ENCODE measurements at regions not wholly inside any gene's neighbourhood (a gene's known extent, or its start where the extent isn't known, plus 50 kb on each side); places are given as distances from the start of the nearest gene placed in this dataset.

DNA sequence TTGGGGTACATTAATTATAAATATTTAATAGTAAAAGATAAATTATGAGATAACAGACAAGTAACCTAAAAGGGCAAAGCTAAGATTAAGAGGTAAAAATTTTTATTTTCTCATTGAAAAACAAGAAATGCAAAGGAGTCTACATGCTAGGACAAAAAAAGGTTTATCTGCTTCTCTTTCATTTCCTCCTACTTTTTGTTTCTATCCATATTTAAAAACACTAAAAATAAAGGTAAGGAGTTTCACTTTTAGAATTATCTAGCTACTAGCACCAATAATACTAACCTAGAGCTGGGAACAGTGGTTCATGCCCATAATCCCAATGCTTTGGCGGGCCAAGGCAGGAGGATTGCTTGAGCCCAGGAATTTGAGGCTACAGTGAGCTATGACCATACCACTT, 1551.7 kb upstream of the SLC39A10 start:
- FAIRE-seq (no peak), DNase-seq (ENCODE audit: low read depth, low spot score) (no peak)
- TF ChIP-seq EZH2 (IDR thresholded peaks at IDR 0.05; ENCODE audit: borderline replicate concordance, low read depth, low read length, severe bottlenecking) (no peak), JUN (IDR thresholded peaks at IDR 0.05; ENCODE audit: borderline replicate concordance, insufficient read depth, insufficient read length, low read depth) (no peak), FOS (IDR thresholded peaks at IDR 0.05; ENCODE audit: borderline replicate concordance, insufficient read depth, low read length) (no peak), POLR2A (IDR thresholded peaks at IDR 0.05; ENCODE audit: low read depth, low read length) (no peak), POLR2AphosphoS5 (IDR thresholded peaks at IDR 0.05; ENCODE audit: insufficient read depth, low read depth, low read length) (no peak), GATA2 (IDR thresholded peaks at IDR 0.05; ENCODE audit: insufficient read depth, insufficient read length, low read depth, low read length) (no peak), MYC (IDR thresholded peaks at IDR 0.05; ENCODE audit: low read depth, low read length) (no peak)
- TF ChIP-seq, protein P1, sequence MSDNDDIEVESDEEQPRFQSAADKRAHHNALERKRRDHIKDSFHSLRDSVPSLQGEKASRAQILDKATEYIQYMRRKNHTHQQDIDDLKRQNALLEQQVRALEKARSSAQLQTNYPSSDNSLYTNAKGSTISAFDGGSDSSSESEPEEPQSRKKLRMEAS (IDR thresholded peaks at IDR 0.05; ENCODE audit: insufficient read depth, insufficient read length), result no peak
- TF ChIP-seq, protein P2, sequence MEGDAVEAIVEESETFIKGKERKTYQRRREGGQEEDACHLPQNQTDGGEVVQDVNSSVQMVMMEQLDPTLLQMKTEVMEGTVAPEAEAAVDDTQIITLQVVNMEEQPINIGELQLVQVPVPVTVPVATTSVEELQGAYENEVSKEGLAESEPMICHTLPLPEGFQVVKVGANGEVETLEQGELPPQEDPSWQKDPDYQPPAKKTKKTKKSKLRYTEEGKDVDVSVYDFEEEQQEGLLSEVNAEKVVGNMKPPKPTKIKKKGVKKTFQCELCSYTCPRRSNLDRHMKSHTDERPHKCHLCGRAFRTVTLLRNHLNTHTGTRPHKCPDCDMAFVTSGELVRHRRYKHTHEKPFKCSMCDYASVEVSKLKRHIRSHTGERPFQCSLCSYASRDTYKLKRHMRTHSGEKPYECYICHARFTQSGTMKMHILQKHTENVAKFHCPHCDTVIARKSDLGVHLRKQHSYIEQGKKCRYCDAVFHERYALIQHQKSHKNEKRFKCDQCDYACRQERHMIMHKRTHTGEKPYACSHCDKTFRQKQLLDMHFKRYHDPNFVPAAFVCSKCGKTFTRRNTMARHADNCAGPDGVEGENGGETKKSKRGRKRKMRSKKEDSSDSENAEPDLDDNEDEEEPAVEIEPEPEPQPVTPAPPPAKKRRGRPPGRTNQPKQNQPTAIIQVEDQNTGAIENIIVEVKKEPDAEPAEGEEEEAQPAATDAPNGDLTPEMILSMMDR (IDR thresholded peaks at IDR 0.05; ENCODE audit: extremely low read depth in 1 of 2, insufficient read depth in 1 of 2, low read depth in 1 of 2, low read length in 2 of 2), result no peak
- ChIA-PET CTCF (no interaction called here), POLR2A (no interaction called here)
- no peaks in the 10 kb centered on the region for H3K4me1 ChIP-seq (ENCODE audit: control insufficient read depth, extremely low read depth, insufficient read depth, low read length)
- no TSS peak for BruUV-seq (replicated peaks)
- H3K4me3 ChIP-seq (replicated peaks in 1 of 3; ENCODE audit: insufficient read depth in 1 of 3, low read depth in 1 of 3, low read length in 3 of 3), result no peak overlapping the region
- H3K4me2 ChIP-seq (ENCODE audit: insufficient read depth, low read length), result no peak overlapping the region
- H3K9me1 ChIP-seq (replicated peaks; ENCODE audit: control insufficient read depth, extremely low read depth, insufficient read depth, low read length), result no peaks in the 10 kb centered on the region
- H3K9me3 ChIP-seq (replicated peaks; ENCODE audit: control insufficient read depth, insufficient read depth, low read length), result no peaks in the 10 kb centered on the region
- intact Hi-C loops (cut with micrococcal nuclease), result no loop called here
- H2AFZ ChIP-seq (ENCODE audit: low read depth, low read length), result no peak overlapping the region
- H3K27ac ChIP-seq (ENCODE audit: insufficient read depth, low read depth, low read length), result no peak overlapping the region
- no peak overlapping the region for H3K9ac ChIP-seq (replicated peaks; ENCODE audit: extremely low read depth, insufficient read depth, low read length)
- dilution Hi-C loops (cut with MboI; ENCODE audit: extremely low pct_ligation_motif_present, low sequenced_read_pairs), result no loop called here
- no peaks in the 10 kb centered on the region for H3K79me2 ChIP-seq (ENCODE audit: control insufficient read depth, insufficient read depth, low read length)
- H3K27me3 ChIP-seq (ENCODE audit: control insufficient read depth in 2 of 2, insufficient read depth in 2 of 2, low read length in 2 of 2), result no peaks in the 10 kb centered on the region
- H4K20me1 ChIP-seq (replicated peaks; ENCODE audit: control insufficient read depth, extremely low read depth, insufficient read depth, low read length), result no peaks in the 10 kb centered on the region
- no peaks in the 10 kb centered on the region for H3K36me3 ChIP-seq (ENCODE audit: control insufficient read depth in 2 of 2, extremely low read depth in 1 of 2, insufficient read depth in 2 of 2, low read length in 2 of 2)

Measured in endothelial cell of umbilical vein (primary cell).